Activated CD8-positive, alpha-beta T cell treated with anti-CD3 and anti-CD28 coated beads for 36 hours (primary cell): ENCODE measurements at regions not wholly inside any gene's neighbourhood (a gene's known extent, or its start where the extent isn't known, plus 50 kb on each side); places are given as distances from the start of the nearest gene placed in this dataset.

Experiments used
- ATAC-seq: fragments of 200-7000 bp; cut with Tn5 transposase; one replicate; pipeline ENCODE4 v1.10.0; 2021; ENCODE audit warnings: mild to moderate bottlenecking, moderate library complexity
- CTCF ChIA-PET: fragments of 350-600 bp; sonication (Branson Sonifier 250); formaldehyde crosslinking; loops from one replicate; lab custom pipeline; 2021; ENCODE audit warnings: antibody characterized with exemption; lab: Charles Lee
- POLR2A ChIA-PET: fragments of 350-600 bp; sonication (Branson Sonifier 250); formaldehyde crosslinking; loops from one replicate; lab custom pipeline; 2021; ENCODE audit warnings: antibody characterized with exemption; lab: Charles Lee
- DNase-seq: peaks from one replicate; pipeline ENCODE4 v3.0.0-alpha.2; 2020
- H3K27ac Mint-ChIP-seq: one replicate; pipeline ENCODE4 v1.8.0; 2021; ENCODE audit warnings: mild to moderate bottlenecking, mixed read lengths
- H3K27me3 Mint-ChIP-seq: one replicate; pipeline ENCODE4 v1.8.0; 2021; ENCODE audit warnings: mixed read lengths
- H3K36me3 Mint-ChIP-seq: one replicate; pipeline ENCODE4 v1.8.0; 2021; ENCODE audit warnings: low read depth, mixed read lengths
- H3K4me1 Mint-ChIP-seq: one replicate; pipeline ENCODE4 v1.8.0; 2021; ENCODE audit warnings: low read depth, mixed read lengths
- H3K4me3 Mint-ChIP-seq: one replicate; pipeline ENCODE4 v1.8.0; 2021; ENCODE audit warnings: mild to moderate bottlenecking, moderate library complexity, mixed read lengths
- H3K9me3 Mint-ChIP-seq: one replicate; pipeline ENCODE4 v1.8.0; 2021; ENCODE audit warnings: mixed read lengths
- intact Hi-C: fragments of 100-400 bp; cut with micrococcal nuclease; formaldehyde crosslinking; loops from one replicate; pipeline ENCODE4 v1.10.0; 2022
- TF ChIP-seq, protein P1 (sequence below): fragments of 200-600 bp; IDR thresholded peaks from one replicate; pipeline ENCODE4 v1.8.0; 2022; ENCODE audit warnings: antibody characterized with exemption, mild to moderate bottlenecking

DNA sequence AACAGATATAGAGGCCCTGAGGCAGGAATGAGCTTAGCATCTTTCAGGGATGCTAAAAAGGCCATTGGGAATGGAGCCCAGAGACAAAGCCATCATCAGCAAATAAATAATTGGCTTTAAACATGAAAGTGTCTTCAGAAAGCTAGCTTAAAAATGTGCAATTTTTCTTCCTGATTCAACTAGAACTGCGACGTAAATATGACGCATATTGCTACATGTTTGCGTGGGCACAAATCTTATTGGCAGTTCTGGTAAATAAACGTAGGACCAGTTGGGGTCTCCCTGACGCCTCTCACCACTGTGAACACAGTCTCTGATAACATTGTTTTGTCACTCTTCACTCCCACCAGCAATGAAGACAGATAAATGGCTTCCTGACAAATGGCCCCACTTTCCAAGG, 97.3 kb upstream of the SRD5A3 start:
- H3K4me3 Mint-ChIP-seq = no peak overlapping the region
- H3K27ac Mint-ChIP-seq = no peak overlapping the region
- H3K27me3 Mint-ChIP-seq = peaks cover 4% of the 10 kb centered on the region
- POLR2A ChIA-PET = interaction anchor here (0.7 kb wide), 1 partner anchor 151 kb away, joined by 3 read pairs; no protein-coding TSS in a partner anchor
- TF ChIP-seq, protein P1, sequence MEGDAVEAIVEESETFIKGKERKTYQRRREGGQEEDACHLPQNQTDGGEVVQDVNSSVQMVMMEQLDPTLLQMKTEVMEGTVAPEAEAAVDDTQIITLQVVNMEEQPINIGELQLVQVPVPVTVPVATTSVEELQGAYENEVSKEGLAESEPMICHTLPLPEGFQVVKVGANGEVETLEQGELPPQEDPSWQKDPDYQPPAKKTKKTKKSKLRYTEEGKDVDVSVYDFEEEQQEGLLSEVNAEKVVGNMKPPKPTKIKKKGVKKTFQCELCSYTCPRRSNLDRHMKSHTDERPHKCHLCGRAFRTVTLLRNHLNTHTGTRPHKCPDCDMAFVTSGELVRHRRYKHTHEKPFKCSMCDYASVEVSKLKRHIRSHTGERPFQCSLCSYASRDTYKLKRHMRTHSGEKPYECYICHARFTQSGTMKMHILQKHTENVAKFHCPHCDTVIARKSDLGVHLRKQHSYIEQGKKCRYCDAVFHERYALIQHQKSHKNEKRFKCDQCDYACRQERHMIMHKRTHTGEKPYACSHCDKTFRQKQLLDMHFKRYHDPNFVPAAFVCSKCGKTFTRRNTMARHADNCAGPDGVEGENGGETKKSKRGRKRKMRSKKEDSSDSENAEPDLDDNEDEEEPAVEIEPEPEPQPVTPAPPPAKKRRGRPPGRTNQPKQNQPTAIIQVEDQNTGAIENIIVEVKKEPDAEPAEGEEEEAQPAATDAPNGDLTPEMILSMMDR = no peak
- H3K9me3 Mint-ChIP-seq = no peaks in the 10 kb centered on the region
- intact Hi-C loops = no loop called here
- no peaks in the 10 kb centered on the region for H3K4me1 Mint-ChIP-seq
- H3K36me3 Mint-ChIP-seq = no peaks in the 10 kb centered on the region
- ATAC-seq = no peak
- CTCF ChIA-PET = no interaction called here
- no peak for DNase-seq

DNA sequence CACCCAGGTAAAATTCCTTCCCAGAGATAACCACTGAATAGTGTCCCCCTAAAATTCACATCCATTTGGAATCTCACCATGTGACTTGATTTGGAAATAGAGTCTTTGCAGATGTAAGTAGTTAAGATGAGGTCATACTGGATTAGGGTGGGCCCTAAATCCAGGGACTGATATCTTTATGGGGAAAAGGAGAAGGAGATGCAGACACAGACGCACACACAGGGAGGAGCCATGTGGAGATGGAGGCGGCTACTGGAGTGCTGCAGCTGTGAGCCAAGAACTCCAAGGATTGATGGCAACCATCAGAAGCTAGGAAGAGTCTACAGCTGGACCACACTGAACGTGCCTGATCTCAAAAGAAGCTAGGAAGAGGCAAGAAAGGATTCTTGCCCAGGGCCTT, 96.6 kb upstream of the SRD5A3 start:
- DNase-seq (no peak), ATAC-seq (no peak)
- no peak overlapping the region for H3K27ac Mint-ChIP-seq
- POLR2A ChIA-PET = no interaction called here
- CTCF ChIA-PET = no interaction called here
- intact Hi-C loops = no loop called here
- no peak overlapping the region for H3K4me3 Mint-ChIP-seq
- H3K27me3 Mint-ChIP-seq = peaks cover 2% of the 10 kb centered on the region
- TF ChIP-seq, protein P1 = no peak
- no peaks in the 10 kb centered on the region for H3K4me1 Mint-ChIP-seq
- H3K36me3 Mint-ChIP-seq = no peaks in the 10 kb centered on the region
- H3K9me3 Mint-ChIP-seq = no peaks in the 10 kb centered on the region

GRCh38 chr4:55251342-55251741, 94.7 kb upstream of the SRD5A3 start:
- Mint-ChIP-seq H3K4me1 (no peaks in the 10 kb centered on the region), H3K27me3 (peaks cover 7% of the 10 kb centered on the region), H3K36me3 (no peaks in the 10 kb centered on the region), H3K27ac (no peak overlapping the region), H3K4me3 (no peak overlapping the region), H3K9me3 (no peaks in the 10 kb centered on the region)
- ChIA-PET CTCF (interaction anchor here (1.0 kb wide), 1 partner anchor 281 kb away, joined by 3 read pairs; no protein-coding TSS in a partner anchor), POLR2A (no interaction called here)
- ATAC-seq (no peak), DNase-seq (no peak)
- TF ChIP-seq, protein P1 = no peak
- intact Hi-C loops = no loop called here

GRCh38 chr4:55251896-55252295, 94.1 kb upstream of the SRD5A3 start:
- intact Hi-C loops = no loop called here
- CTCF ChIA-PET = interaction anchor here (1.0 kb wide), 1 partner anchor 281 kb away, joined by 3 read pairs; no protein-coding TSS in a partner anchor
- Mint-ChIP-seq H3K27ac (no peak overlapping the region), H3K36me3 (no peaks in the 10 kb centered on the region), H3K4me1 (no peaks in the 10 kb centered on the region), H3K27me3 (peaks cover 8% of the 10 kb centered on the region), H3K4me3 (no peak overlapping the region), H3K9me3 (no peaks in the 10 kb centered on the region)
- POLR2A ChIA-PET = no interaction called here
- TF ChIP-seq, protein P1 = no peak
- no peak for DNase-seq
- no peak for ATAC-seq

DNA sequence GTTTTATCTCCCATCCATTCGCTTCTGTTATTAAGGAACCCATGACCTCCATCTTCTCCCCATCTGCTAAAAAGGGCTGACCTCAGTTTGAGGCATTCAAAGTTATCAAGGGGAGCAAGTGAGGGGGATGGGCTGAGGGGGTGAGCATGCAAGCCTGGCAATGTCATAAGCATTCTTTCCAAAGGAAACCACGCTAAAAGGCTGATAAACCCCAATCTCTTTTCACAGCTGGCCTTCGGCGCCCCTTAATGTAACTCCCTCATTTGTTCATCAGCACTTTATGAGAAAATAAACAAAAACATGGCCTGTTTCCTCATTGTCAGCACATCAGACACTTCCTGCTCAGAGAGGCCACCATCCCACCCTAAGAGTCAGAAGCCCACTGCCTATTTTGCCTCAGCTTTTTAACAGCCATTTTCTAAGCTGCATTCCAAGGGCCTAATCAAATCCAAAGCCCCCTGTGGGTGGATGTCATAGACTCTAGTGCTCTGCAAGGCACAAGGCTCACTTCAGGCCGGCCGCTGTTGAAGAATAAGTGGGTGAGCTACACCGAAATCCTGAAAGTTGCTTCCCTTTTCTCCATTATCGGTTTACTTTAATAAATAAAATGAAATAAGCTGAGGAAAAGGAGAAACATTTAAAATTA, 92.0 kb upstream of the SRD5A3 start:
- DNase-seq = no peak
- CTCF ChIA-PET = no interaction called here
- no peaks in the 10 kb centered on the region for H3K4me1 Mint-ChIP-seq
- TF ChIP-seq, protein P1 = no peak
- intact Hi-C loops = no loop called here
- POLR2A ChIA-PET = no interaction called here
- H3K4me3 Mint-ChIP-seq = no peak overlapping the region
- H3K9me3 Mint-ChIP-seq = no peaks in the 10 kb centered on the region
- no peak overlapping the region for H3K27ac Mint-ChIP-seq
- no peak for ATAC-seq
- peaks cover 6% of the 10 kb centered on the region for H3K27me3 Mint-ChIP-seq
- no peaks in the 10 kb centered on the region for H3K36me3 Mint-ChIP-seq
